ENCODE measurements at regions not wholly inside any gene's neighbourhood (a gene's known extent, or its start where the extent isn't known, plus 50 kb on each side); places are given as distances from the start of the nearest gene placed in this dataset.
A peak's percentile ranks its signal among the peaks of the same experiment; 100 is the strongest.

GRCh38 chr6:163964789-163965188 lies 550.3 kb downstream of the QKI start:
- no peak for DNase-seq

DNA sequence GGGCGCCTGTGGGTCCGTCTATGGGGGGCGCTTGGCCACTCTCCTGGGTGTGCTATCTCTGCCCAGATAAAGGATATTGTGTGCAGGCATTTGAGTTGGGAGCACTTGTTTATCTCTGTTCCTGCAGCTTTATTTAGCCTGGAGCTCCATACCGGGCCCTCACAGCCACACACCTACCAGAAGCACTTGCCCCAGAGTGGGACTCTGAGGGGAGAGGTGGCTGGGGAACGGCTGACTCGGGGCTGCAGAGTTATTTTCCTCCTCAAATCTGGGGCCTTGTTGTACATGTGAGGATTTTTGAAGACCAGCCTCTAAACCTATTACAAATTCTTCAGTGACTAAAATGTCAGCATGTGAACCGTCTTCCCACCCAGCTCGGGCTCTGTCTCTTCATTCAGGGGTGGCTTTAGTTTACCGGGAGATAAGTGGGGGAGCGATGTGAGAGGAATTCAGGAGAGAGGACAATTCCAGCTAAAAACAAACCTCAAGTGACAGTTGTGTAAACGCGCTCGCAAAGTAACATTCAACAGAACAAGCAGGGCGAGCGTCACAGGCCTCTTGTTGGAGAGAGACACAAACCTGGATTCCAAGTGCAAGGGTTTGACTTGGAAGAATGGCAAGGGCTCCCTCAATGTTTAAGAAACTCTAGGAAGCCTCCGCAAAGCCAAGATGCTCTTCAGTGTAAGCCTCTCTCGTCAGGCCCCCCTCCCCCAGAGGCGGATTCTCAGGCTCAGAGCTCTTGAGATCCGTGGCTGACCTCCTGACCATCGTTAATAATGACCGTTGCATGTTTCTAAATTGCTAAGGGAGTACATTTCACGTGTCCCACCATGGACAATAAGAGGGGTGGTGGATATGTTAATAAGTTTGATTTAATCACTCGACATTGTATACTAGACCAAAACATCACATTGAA lies 548.9 kb downstream of the QKI start:
- no peak for DNase-seq

- no peak for DNase-seq
These were observed 548.2 kb downstream of the QKI start for GRCh38 chr6:163962627-163963117.

DNA sequence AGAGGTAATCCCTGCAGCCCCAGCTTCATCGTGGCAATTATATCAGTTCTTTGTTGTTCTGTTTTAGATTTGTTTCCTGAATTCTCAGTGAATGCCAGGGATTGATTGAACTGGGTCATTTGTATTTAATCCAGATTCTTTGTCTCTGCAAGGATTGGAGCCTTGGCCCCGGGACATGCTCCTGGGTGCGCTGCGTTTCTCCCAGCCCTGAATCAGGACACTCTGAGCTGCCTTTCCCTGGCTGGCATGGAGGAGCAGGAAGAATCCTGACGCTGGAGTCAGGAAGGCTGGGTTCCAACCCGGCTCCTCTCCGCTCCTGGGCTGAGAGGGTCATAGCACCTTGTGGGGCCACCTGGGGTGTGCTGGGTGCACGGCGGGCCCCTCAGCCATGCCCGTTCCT lies 545.6 kb downstream of the QKI start:
- DNase-seq: no peak

DNA sequence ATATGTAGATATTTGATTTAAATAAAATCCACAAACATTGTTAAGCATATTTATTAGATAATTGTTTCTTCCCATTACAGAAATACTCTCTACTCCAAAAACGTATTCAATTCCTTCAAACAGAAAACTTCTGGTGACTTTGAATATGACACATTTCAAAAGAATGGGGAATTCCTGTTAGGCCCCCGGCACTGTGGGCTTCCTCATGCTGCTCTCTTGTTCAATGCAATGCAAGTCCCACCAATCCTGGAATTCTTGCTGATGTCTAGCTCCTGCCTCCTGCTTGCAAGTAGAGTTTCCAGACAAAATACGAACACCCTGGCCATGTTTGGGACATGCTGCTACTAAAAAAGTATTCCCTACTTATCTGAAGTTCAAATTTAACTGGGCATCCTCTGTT lies 544.1 kb downstream of the QKI start:
- no peak for DNase-seq

DNA sequence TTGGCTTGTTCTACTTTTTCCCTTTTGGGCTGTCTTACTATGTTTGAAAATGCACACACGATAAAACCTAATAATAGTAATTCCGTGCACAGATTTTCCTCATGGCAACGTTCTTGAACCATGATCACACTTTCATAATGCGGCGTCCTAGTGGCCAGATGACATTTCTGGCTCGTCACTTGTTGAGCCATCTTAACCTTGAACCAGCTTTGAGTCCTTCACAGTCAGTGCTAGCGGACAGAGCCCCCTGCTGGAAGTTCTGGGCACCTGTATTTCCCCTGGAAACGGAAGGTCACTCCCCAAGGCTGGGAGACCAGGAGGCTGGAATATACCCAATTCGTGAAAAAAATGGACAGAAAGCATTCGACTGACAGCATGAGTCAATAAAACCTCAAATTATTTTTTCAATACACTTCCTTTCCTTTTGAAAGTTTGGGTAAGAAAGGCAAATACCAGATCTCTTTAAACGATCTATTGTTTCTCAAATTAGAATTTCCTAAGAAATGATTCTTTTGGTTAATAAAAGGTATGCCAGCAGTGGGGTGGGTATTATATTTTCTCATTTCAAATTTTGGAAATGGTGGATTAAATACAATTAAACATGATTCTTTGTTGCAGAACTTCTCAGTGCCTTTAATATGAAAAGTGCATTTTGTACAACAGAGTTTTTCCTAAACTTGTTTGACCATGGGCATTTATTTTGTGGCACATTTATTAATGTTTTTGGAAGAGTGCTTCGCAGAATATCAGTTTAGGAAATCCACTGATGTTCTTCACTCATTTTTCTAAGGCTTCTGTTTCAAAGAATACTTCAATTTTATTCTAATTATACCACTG lies 542.3 kb downstream of the QKI start:
- DNase-seq: peak; percentile 64

- DNase-seq: no peak
These were observed 541.2 kb downstream of the QKI start for GRCh38 chr6:163955756-163956155.

DNA sequence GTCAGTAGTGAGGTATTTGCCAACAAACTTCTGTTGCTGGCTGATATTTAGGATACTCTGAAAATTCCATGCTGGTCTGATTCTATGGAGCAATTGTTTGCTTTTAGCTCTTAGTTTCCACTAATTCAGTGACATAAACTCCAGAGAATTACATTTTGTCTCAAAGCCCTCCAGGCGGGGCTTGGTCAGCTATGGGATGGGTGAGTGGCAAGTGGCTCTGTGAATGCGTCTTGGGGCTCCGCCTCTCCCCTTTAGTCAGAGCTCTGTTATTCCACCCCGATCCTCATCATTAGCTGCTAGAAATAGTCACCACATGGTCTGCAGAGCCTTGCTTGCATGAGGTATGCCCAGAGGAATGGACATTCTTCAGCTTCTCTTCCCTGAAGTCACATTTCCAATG lies 540.6 kb downstream of the QKI start:
- DNase-seq: no peak

GRCh38 chr6:163954088-163954775 lies 539.7 kb downstream of the QKI start:
- no peak for DNase-seq

DNA sequence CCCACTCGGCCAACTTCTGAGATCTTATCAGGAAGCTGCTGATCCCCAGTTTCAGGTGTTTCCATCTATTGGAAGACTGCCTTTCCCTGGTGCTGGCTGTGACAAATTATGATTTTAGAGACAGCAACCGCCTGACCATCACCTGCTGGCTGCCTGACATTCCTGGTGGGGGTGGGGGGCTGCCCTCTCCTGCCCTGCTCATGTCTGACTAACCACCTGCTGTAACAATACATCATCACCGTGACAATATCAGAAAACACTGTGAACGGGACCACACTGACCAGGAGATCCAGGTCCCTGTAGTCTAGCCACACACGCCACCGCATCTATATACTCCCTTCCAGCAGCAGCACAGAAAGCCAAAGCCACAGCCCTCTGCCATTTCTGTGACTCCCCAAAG lies 537.5 kb downstream of the QKI start:
- no peak for DNase-seq

GRCh38 chr6:163951326-163951725 lies 536.8 kb downstream of the QKI start:
- DNase-seq: no peak

DNA sequence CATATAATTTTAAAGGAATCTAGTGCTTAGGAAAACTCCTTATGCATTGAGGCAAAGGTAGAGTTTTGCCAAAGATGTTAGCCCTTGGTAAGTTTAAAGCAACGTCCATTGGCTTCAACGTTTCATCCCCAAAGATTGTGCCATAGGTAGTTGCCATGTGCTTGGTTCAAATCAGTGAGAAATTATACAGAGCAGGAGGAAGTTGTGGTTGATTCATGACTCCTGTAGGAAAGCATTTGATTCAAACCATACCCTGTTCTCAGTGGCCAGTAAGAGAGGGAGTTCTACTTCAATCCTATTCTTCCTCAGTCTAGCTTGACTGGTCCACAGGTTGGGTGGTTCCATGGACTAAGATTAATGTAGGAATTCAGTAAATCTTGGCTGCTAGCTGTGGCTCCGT lies 535.6 kb downstream of the QKI start:
- no peak for DNase-seq

DNA sequence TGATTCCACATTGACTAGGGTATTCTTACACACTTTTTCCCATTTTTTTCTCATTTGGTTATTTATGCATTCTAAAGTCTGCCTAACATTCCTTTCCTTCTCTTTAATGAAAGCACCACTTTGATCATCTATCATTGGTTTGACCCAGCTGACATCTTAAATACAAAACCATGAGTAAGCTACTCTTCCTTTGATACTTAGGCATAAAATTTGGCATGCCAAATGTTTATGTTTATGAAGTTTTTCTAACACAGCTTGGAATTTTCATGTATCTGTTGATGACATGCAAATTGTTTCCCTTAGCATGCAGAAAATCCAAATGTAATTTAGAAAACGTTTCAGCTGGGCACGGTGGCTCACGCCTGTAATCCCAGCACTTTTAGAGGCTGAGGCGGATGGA lies 534.9 kb downstream of the QKI start:
- DNase-seq: no peak

DNA sequence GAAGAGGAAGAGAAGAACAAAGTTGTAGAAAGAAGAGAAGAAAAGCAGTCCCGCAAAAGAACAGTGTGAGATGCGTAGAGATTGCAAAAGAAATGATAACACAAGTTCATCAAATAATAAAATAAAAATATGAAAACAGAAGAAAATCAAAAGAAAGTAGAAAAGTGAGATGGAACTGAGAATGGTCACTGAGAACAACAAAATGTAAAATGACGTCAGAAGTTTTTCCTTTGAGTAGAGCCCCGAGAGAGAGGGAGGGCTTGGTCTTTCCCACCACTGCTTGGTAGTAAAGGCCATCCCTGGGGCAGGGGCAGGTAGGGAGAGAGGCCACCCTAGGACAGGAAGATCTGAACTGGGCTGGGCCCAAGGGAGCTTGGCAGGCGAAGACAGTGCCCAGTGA lies 533.7 kb downstream of the QKI start:
- DNase-seq: no peak

- DNase-seq: no peak
These were observed 532.8 kb downstream of the QKI start for GRCh38 chr6:163947276-163947675.

DNA sequence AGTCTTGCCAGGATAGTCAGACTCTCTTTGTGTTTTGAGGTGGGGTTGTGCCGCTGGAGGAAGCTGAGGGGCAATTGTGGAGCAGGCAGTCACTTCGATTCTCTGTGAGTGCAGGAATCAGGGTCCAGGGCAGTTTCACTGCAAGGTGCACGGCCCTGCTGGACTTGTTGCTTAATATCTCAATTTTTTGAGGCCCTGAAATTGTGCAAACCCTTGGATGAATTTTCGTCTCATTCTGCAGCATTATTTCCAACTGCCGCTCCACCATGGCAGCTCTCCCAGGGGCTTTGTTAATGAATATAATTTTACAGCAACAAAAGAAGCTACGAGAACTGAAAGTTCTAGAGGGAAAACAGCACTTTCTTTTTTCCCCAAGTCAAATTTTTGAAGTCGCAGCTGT lies 531.9 kb downstream of the QKI start:
- DNase-seq: no peak

DNA sequence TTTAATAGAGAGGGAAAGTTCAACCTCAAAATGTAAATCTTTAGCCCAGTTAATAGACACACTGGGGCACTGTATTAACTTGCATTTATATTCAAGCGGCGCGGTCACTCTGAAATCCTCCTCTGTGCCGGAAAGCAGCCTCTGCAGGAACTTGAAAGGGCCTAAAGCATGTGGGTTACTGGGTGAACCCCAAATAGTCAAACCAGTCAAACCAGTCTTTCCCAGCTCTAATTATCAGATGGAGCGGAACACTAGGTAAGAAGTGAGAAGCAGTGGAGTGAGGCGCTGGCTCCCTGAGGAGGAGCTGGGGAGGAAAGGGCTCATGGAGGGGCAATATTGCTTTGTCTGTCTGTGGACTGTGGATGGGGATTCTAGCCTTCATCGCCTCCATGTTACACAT lies 531.3 kb downstream of the QKI start:
- no peak for DNase-seq

GRCh38 chr6:163944897-163945296 lies 530.4 kb downstream of the QKI start:
- DNase-seq: no peak

DNA sequence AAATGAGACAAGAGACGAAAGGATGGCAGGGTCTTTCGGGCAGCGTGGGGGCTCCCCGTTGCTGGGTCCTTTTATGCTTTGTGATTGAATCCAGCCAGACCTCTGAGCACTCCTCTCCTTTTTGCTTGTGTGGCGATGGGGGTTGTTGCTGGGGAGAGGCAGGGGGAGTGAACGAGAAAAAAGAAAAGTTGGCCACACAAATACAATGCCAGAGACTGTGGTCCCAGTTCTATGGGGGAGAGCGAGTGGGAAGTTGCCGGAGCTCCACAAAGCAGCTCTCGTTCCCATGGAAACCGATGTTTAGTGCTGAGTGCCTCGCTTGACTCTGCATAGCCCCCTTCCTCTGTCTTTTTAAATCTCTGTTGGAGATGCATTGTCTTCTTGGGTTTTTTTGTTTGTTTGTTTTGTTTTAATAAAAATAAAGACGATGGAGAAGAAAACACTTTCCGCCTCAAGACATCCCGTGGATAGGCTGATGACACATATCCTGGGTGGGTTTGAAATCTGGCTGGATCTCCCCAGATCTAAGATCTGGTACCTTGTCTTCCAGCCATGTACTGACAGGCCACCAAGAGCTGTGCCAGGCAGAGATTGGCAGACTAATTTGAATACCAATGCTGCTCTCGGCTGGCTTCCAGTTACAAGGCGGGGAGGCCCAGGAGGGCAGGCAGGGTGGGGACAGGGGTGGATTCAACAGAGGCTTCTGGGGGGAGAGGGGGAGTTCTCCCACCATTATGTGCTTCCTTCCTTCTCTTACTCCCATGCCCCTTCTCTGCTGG lies 529.3 kb downstream of the QKI start:
- no peak for DNase-seq

- no peak for DNase-seq
These were observed 528.3 kb downstream of the QKI start for GRCh38 chr6:163942790-163943189.

DNA sequence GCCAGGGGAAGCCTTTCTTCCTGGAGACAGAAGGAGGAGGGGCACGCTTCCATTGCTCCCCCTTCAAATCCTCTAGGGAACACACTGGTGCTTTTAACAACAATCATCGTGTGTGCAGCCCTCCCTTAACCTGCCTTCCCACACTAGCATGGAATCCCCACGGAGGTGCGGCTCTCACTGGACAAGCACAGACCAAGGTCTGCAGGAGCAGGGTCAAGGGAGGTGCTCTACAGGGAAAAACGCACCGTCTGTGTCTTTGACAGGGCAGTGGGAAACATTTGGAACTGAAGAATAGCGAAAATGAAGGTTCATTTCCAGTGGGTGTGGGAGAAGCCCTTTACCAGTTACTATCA lies 527.1 kb downstream of the QKI start:
- DNase-seq: no peak
